ENCODE measurements at regions not wholly inside any gene's neighbourhood (a gene's known extent, or its start where the extent isn't known, plus 50 kb on each side); places are given as distances from the start of the nearest gene placed in this dataset.
"Not testable (repeated sequence)": the region's sequence is repeated elsewhere in the genome, so short reads cannot be mapped to it uniquely, and the experiment has no call there.

- in situ Hi-C loops (cut with MboI; ENCODE audit: low sequenced_read_pairs, unreplicated experiment): no loop called here
- no peak for DNase-seq (ENCODE audit: low spot score)
- TF ChIP-seq CTCF (IDR thresholded peaks at IDR 0.05; ENCODE audit: borderline replicate concordance, control extremely low read depth, extremely low read depth, insufficient read depth, missing control alignments): no peak
Observed at GRCh38 chr12:25397001-25397400, 146.3 kb upstream of the KRAS start.

DNA sequence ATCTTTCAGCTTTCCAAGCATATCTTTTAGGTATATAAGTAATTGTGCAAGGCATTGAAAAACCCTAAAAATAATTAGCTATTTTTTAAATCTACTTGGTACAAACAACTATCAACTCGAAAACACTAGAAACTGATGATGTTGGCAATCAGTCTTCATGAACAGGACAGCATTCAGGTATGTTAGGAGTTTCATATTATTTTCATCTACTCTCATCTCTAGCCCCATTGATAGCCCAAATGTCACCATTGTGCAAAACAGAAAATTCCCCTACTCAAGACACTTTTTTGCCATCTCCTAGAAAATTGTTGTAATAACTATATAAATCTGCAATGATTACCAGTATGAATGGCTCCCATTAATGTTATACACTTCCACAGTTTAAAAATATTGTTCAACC lies 144.5 kb upstream of the KRAS start:
- no peak for DNase-seq (ENCODE audit: low spot score)
- in situ Hi-C loops (cut with MboI; ENCODE audit: low sequenced_read_pairs, unreplicated experiment): no loop called here
- no peak for TF ChIP-seq CTCF (IDR thresholded peaks at IDR 0.05; ENCODE audit: borderline replicate concordance, control extremely low read depth, extremely low read depth, insufficient read depth, missing control alignments)

DNA sequence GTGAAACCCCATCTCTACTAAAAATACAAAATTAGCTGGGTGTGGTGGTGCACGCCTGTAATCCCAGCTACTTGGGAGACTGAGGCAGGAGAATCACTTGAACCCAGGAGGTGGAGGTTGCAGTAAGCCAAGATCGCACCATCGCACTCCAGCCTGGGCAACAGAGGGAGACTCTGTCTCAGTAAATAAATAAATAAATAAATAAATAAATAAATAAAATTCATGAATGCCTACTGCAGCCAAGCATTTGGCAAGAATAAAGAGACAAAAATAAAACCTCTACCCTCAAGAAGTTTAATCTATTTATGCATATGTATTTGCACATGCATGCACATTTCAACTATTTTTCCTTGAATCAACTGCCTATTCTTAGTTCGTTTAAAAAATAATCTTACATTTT lies 144.0 kb upstream of the KRAS start:
- DNase-seq (ENCODE audit: low spot score); in situ Hi-C loops (cut with MboI; ENCODE audit: low sequenced_read_pairs, unreplicated experiment): not testable (repeated sequence)

- no peak for DNase-seq (ENCODE audit: low spot score)
- in situ Hi-C loops (cut with MboI; ENCODE audit: low sequenced_read_pairs, unreplicated experiment): no loop called here
- no peak for TF ChIP-seq CTCF (IDR thresholded peaks at IDR 0.05; ENCODE audit: borderline replicate concordance, control extremely low read depth, extremely low read depth, insufficient read depth, missing control alignments)
Observed at GRCh38 chr12:25394025-25394424, 143.3 kb upstream of the KRAS start.

GRCh38 chr12:25391346-25391745 lies 140.6 kb upstream of the KRAS start:
- in situ Hi-C loops (cut with MboI; ENCODE audit: low sequenced_read_pairs, unreplicated experiment); DNase-seq (ENCODE audit: low spot score): not testable (repeated sequence)

GRCh38 chr12:25388183-25388582 lies 137.5 kb upstream of the KRAS start:
- DNase-seq (ENCODE audit: low spot score): peak; percentile 25
- in situ Hi-C loops (cut with MboI; ENCODE audit: low sequenced_read_pairs, unreplicated experiment): no loop called here
- TF ChIP-seq CTCF (IDR thresholded peaks at IDR 0.05; ENCODE audit: borderline replicate concordance, control extremely low read depth, extremely low read depth, insufficient read depth, missing control alignments): no peak

DNA sequence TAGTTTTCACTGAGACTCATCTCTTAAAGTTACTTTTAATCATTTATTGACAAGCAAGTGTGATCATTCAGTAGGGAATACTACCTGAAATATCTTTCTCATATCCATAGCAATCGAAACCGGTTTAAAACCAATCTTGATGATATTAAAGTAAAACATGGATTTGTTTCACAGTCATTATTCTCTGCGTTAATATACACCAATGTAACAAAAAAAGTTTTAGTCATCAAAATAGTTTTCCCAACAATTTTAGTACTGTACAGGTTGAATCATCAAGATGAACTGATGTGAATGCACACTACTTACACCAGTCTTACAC lies 137.0 kb upstream of the KRAS start:
- TF ChIP-seq CTCF (IDR thresholded peaks at IDR 0.05; ENCODE audit: borderline replicate concordance, control extremely low read depth, extremely low read depth, insufficient read depth, missing control alignments): no peak
- in situ Hi-C loops (cut with MboI; ENCODE audit: low sequenced_read_pairs, unreplicated experiment): no loop called here
- no peak for DNase-seq (ENCODE audit: low spot score)

- in situ Hi-C loops (cut with MboI; ENCODE audit: low sequenced_read_pairs, unreplicated experiment): no loop called here
- DNase-seq (ENCODE audit: low spot score): peak; percentile 72
- TF ChIP-seq CTCF (IDR thresholded peaks at IDR 0.05; ENCODE audit: borderline replicate concordance, control extremely low read depth, extremely low read depth, insufficient read depth, missing control alignments): peak; percentile 77
Observed at GRCh38 chr12:25386831-25387731, 136.4 kb upstream of the KRAS start.
